Ishikawa (cell line): ENCODE measurements at regions not wholly inside any gene's neighbourhood (a gene's known extent, or its start where the extent isn't known, plus 50 kb on each side); places are given as distances from the start of the nearest gene placed in this dataset.

Source experiments
- EP300 ChIP-seq: IDR thresholded peaks from 2 replicates; pipeline ENCODE4 v1.6.1; 2012; ENCODE audit warnings: borderline replicate concordance
- NFIC ChIP-seq: IDR thresholded peaks from 2 replicates; pipeline ENCODE4 v1.6.1; 2012
- RAD21 ChIP-seq: IDR thresholded peaks from 2 replicates; pipeline ENCODE4 v1.6.1; 2012; ENCODE audit warnings: low read depth
- REST ChIP-seq: IDR thresholded peaks from 2 replicates; pipeline ENCODE4 v1.6.1; 2012; ENCODE audit warnings: low read depth, mild to moderate bottlenecking
- TCF12 ChIP-seq: IDR thresholded peaks from 2 replicates; pipeline ENCODE4 v1.6.1; 2012; ENCODE audit warnings: low read depth
- ZBTB7A ChIP-seq: IDR thresholded peaks from 2 replicates; pipeline ENCODE4 v1.6.1; 2012; ENCODE audit warnings: low read depth

- TF ChIP-seq ZBTB7A, result no peak
- peak; percentile 29; the same call in 1 of the 2 replicates for TF ChIP-seq NFIC
- no peak for TF ChIP-seq REST
- no peak for TF ChIP-seq RAD21
- no peak for TF ChIP-seq EP300
- no peak for TF ChIP-seq TCF12
These were observed 275.2 kb downstream of the IPMK start for GRCh38 chr10:57992321-57993077.
